Neural progenitor cell (in vitro differentiated cells): ENCODE measurements at regions not wholly inside any gene's neighbourhood (a gene's known extent, or its start where the extent isn't known, plus 50 kb on each side); places are given as distances from the start of the nearest gene placed in this dataset.

Experiments
- EZH2 ChIP-seq: fragments of 200-600 bp; sonication (generic); IDR thresholded peaks from 2 replicates; pipeline ENCODE4 v1.6.1; 2017; ENCODE audit warnings: antibody characterized with exemption, mild to moderate bottlenecking, moderate library complexity
- TF ChIP-seq, protein P1 (sequence below): fragments of 200-600 bp; sonication (generic); IDR thresholded peaks from 2 replicates; pipeline ENCODE4 v1.5.1; 2017; ENCODE audit warnings: antibody characterized with exemption, mild to moderate bottlenecking

DNA sequence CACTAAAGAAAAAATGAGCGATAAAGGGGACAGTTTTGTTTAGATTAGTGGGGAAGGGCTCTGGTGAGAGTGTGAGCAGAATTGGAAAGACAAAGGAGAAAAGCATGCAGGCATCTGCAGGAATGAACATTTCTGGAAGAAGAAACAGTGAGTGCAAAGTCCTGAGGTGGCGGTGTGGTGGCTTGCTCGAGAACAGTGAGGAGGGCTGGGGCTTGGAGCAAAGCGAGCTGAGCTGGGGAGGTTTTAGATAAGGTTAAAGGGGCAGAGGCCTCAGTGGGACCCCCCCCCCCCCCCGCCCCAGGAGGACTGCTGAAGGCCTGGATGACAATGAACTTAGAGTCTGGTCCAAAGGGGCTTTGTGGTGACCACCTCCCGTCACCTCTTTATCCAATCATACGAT, 202.7 kb upstream of the MVB12B start:
- TF ChIP-seq EZH2, result no peak
- TF ChIP-seq, protein P1, sequence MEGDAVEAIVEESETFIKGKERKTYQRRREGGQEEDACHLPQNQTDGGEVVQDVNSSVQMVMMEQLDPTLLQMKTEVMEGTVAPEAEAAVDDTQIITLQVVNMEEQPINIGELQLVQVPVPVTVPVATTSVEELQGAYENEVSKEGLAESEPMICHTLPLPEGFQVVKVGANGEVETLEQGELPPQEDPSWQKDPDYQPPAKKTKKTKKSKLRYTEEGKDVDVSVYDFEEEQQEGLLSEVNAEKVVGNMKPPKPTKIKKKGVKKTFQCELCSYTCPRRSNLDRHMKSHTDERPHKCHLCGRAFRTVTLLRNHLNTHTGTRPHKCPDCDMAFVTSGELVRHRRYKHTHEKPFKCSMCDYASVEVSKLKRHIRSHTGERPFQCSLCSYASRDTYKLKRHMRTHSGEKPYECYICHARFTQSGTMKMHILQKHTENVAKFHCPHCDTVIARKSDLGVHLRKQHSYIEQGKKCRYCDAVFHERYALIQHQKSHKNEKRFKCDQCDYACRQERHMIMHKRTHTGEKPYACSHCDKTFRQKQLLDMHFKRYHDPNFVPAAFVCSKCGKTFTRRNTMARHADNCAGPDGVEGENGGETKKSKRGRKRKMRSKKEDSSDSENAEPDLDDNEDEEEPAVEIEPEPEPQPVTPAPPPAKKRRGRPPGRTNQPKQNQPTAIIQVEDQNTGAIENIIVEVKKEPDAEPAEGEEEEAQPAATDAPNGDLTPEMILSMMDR, result no peak
